H9 (cell line): ENCODE measurements at regions not wholly inside any gene's neighbourhood (a gene's known extent, or its start where the extent isn't known, plus 50 kb on each side); places are given as distances from the start of the nearest gene placed in this dataset.

Source experiments
- DNase-seq: peaks from one replicate; pipeline ENCODE4 v3.0.0-alpha.2; 2017
- H2AFZ ChIP-seq: one replicate; pipeline ENCODE4 v1.6.1; 2013; ENCODE audit warnings: mild to moderate bottlenecking, low read length, control low read depth, moderate library complexity
- H2AK5ac ChIP-seq: 2 replicates; pipeline ENCODE4 v1.6.1; 2013; ENCODE audit warnings: low read length, control low read depth, mixed read lengths; ENCODE audit not compliant: insufficient read length
- H2BK120ac ChIP-seq: one replicate; pipeline ENCODE4 v1.6.1; 2013; ENCODE audit warnings: low read depth, mild to moderate bottlenecking, low read length, control low read depth, inconsistent platforms; ENCODE audit not compliant: poor library complexity, severe bottlenecking
- H2BK12ac ChIP-seq: 2 replicates; pipeline ENCODE4 v1.6.1; 2013; ENCODE audit warnings: low read length, control low read depth, mixed read lengths, low read depth; ENCODE audit not compliant: insufficient read length
- H2BK15ac ChIP-seq: 2 replicates; pipeline ENCODE4 v1.6.1; 2013; ENCODE audit warnings: low read depth, low read length, control low read depth
- H2BK20ac ChIP-seq: one replicate; pipeline ENCODE4 v1.6.1; 2013; ENCODE audit warnings: low read depth, mild to moderate bottlenecking, low read length, control low read depth, inconsistent platforms; ENCODE audit not compliant: poor library complexity, severe bottlenecking
- H2BK5ac ChIP-seq: 2 replicates; pipeline ENCODE4 v1.6.1; 2013; ENCODE audit warnings: low read length, control low read depth, mixed read lengths; ENCODE audit not compliant: insufficient read length
- H3K14ac ChIP-seq: 2 replicates; pipeline ENCODE4 v1.6.1; 2013; ENCODE audit warnings: low read length, control low read depth; ENCODE audit not compliant: insufficient read depth
- H3K18ac ChIP-seq: 2 replicates; pipeline ENCODE4 v1.6.1; 2013; ENCODE audit warnings: low read depth, mild to moderate bottlenecking, mixed read lengths, low read length, control low read depth; ENCODE audit not compliant: insufficient read length
- H3K23ac ChIP-seq: 2 replicates; pipeline ENCODE4 v1.6.1; 2013; ENCODE audit warnings: low read length, control low read depth, mixed read lengths, low read depth; ENCODE audit not compliant: insufficient read length
- H3K23me2 ChIP-seq: 2 replicates; pipeline ENCODE4 v1.6.1; 2013; ENCODE audit warnings: low read depth, mild to moderate bottlenecking, mixed read lengths, low read length, control low read depth; ENCODE audit not compliant: insufficient read length, poor library complexity, severe bottlenecking
- H3K27ac ChIP-seq: 2 replicates; pipeline ENCODE4 v1.5.1; 2013; ENCODE audit warnings: low read length, control low read depth, mixed read lengths, low read depth; ENCODE audit not compliant: insufficient read length
- H3K27me3 ChIP-seq: 2 replicates; pipeline ENCODE4 v1.6.1; 2013; ENCODE audit warnings: low read length, control low read depth, inconsistent platforms; ENCODE audit not compliant: insufficient read depth
- H3K4ac ChIP-seq: 2 replicates; pipeline ENCODE4 v1.6.1; 2013; ENCODE audit warnings: low read depth, mild to moderate bottlenecking, control low read depth, inconsistent platforms, low read length, moderate library complexity
- H3K4me1 ChIP-seq: 2 replicates; pipeline ENCODE4 v1.6.1; 2013; ENCODE audit warnings: low read length, control low read depth, inconsistent platforms; ENCODE audit not compliant: insufficient read depth
- H3K4me2 ChIP-seq: 2 replicates; pipeline ENCODE4 v1.6.1; 2013; ENCODE audit warnings: low read length, control low read depth, mixed read lengths; ENCODE audit not compliant: insufficient read length, insufficient read depth
- H3K56ac ChIP-seq: 2 replicates; pipeline ENCODE4 v1.6.1; 2013; ENCODE audit warnings: low read depth, mild to moderate bottlenecking, mixed read lengths, low read length, control low read depth; ENCODE audit not compliant: insufficient read length
- H3K79me1 ChIP-seq: 2 replicates; pipeline ENCODE4 v1.6.1; 2013; ENCODE audit warnings: low read depth, mild to moderate bottlenecking, moderate library complexity, low read length, control low read depth, inconsistent platforms; ENCODE audit not compliant: insufficient read depth, poor library complexity, severe bottlenecking
- H3K79me2 ChIP-seq: 2 replicates; pipeline ENCODE4 v1.6.1; 2013; ENCODE audit warnings: low read length, control low read depth, inconsistent platforms; ENCODE audit not compliant: insufficient read depth
- H3K9ac ChIP-seq: 2 replicates; pipeline ENCODE4 v1.6.1; 2013; ENCODE audit warnings: low read length, control low read depth, mixed read lengths; ENCODE audit not compliant: insufficient read length; ENCODE audit errors: extremely low read depth
- H3K9me3 ChIP-seq: one replicate; pipeline ENCODE4 v1.6.1; 2013; ENCODE audit warnings: low read depth, low read length, inconsistent platforms; ENCODE audit not compliant: control insufficient read depth
- H3T11ph ChIP-seq: one replicate; pipeline ENCODE4 v1.6.1; 2013; ENCODE audit warnings: mild to moderate bottlenecking, low read length, control low read depth, inconsistent platforms
- H4K20me1 ChIP-seq: one replicate; pipeline ENCODE4 v1.6.1; 2013; ENCODE audit not compliant: control insufficient read depth, insufficient read length, insufficient read depth
- H4K5ac ChIP-seq: 2 replicates; pipeline ENCODE4 v1.6.1; 2013; ENCODE audit warnings: low read depth, mild to moderate bottlenecking, mixed read lengths, low read length, control low read depth; ENCODE audit not compliant: insufficient read length
- H4K8ac ChIP-seq: replicated peaks from 2 replicates; pipeline ENCODE4 v1.6.1; 2013; ENCODE audit warnings: low read length, control low read depth, mixed read lengths, low read depth; ENCODE audit not compliant: insufficient read length
- H4K91ac ChIP-seq: 2 replicates; pipeline ENCODE4 v1.6.1; 2013; ENCODE audit warnings: low read depth, mild to moderate bottlenecking, moderate library complexity, mixed read lengths, low read length, control low read depth; ENCODE audit not compliant: insufficient read length
- H3K27ac Mint-ChIP-seq, 3 experiments: 2 replicates in 2 of 3; 3 replicates in 1 of 3; pipeline ENCODE4 v1.8.0; 2020 to 2021; ENCODE audit warnings: mixed read lengths in 3 of 3, mild to moderate bottlenecking in 1 of 3, moderate library complexity in 1 of 3
- H3K27me3 Mint-ChIP-seq: 2 replicates; pipeline ENCODE4 v1.8.0; 2021; ENCODE audit warnings: low read depth, mild to moderate bottlenecking, moderate library complexity, mixed read lengths
- H3K36me3 Mint-ChIP-seq, 3 experiments: 2 replicates in 2 of 3; 3 replicates in 1 of 3; pipeline ENCODE4 v1.8.0; 2020 to 2021; ENCODE audit warnings: low read depth in 3 of 3, mixed read lengths in 3 of 3; ENCODE audit not compliant: insufficient read depth in 1 of 3
- H3K4me1 Mint-ChIP-seq, 2 experiments: 2 replicates each; pipeline ENCODE4 v1.8.0; 2020; ENCODE audit warnings: mixed read lengths in 2 of 2
- H3K4me3 Mint-ChIP-seq, 2 experiments: 2 replicates in 1 of 2; 3 replicates in 1 of 2; pipeline ENCODE4 v1.8.0; 2020 to 2021; ENCODE audit warnings: mild to moderate bottlenecking in 2 of 2, mixed read lengths in 2 of 2, moderate library complexity in 1 of 2
- H3K9me3 Mint-ChIP-seq, 2 experiments: 2 replicates in 1 of 2; 3 replicates in 1 of 2; pipeline ENCODE4 v1.8.0; 2020; ENCODE audit warnings: mild to moderate bottlenecking in 2 of 2, mixed read lengths in 2 of 2, moderate library complexity in 1 of 2
- CTCF ChIP-seq: fragments of 200-600 bp; sonication (generic); conservative IDR thresholded peaks from 3 replicates; pipeline ENCODE4 v1.8.0; 2021; ENCODE audit warnings: antibody characterized with exemption, mild to moderate bottlenecking
- WGBS: extraction: QIAGEN DNeasy Blood & Tissue Kit; methylation state at CpG from one replicate; pipeline ENCODE4 v1.1.7; 2013; ENCODE audit warnings: missing lambda C conversion rate, low lambda C conversion rate, mixed read lengths; ENCODE audit not compliant: insufficient read length; ENCODE audit errors: extremely low coverage; 5-methylcytosine and 5-hydroxymethylcytosine counted together

- Mint-ChIP-seq H3K27me3 (no peaks in the 10 kb centered on the region), H3K4me1 (peaks cover 0 to 2% of the 10 kb centered on the region in 2 experiments; a peak in 1 of 4 replicates), H3K27ac (no peak overlapping the region), H3K4me3 (no peak overlapping the region), H3K9me3 (no peaks in the 10 kb centered on the region; a peak in 1 of 5 replicates), H3K36me3 (no peaks in the 10 kb centered on the region)
- Histone ChIP-seq H3K9ac (no peak overlapping the region), H3K4me2 (no peak overlapping the region), H3K56ac (no peak overlapping the region), H3K79me1 (no peaks in the 10 kb centered on the region), H2BK15ac (no peak overlapping the region), H2BK12ac (no peak overlapping the region), H3T11ph (no peak overlapping the region), H2BK5ac (no peak overlapping the region), H2AK5ac (no peak overlapping the region), H4K20me1 (no peaks in the 10 kb centered on the region), H3K27me3 (no peaks in the 10 kb centered on the region), H3K14ac (no peak overlapping the region), H3K27ac (no peak overlapping the region), H3K23ac (no peak overlapping the region), H4K8ac (no peak overlapping the region), H3K79me2 (no peaks in the 10 kb centered on the region), H2BK120ac (no peak overlapping the region), H3K9me3 (no peaks in the 10 kb centered on the region), H3K4me1 (no peaks in the 10 kb centered on the region), H4K5ac (no peak overlapping the region), H3K18ac (no peak overlapping the region), H3K4ac (no peak overlapping the region), H3K23me2 (no peaks in the 10 kb centered on the region), H4K91ac (no peak overlapping the region), H2AFZ (no peak overlapping the region), H2BK20ac (no peak overlapping the region)
- no peak for TF ChIP-seq CTCF
- WGBS, result no CpG with 5 or more reads among the region's 1 CpG
- no peak for DNase-seq
Measured at GRCh38 chr18:39555496-39555895, 1989.9 kb upstream of the CELF4 start.
